A549 (cell line): ENCODE measurements at regions not wholly inside any gene's neighbourhood (a gene's known extent, or its start where the extent isn't known, plus 50 kb on each side); places are given as distances from the start of the nearest gene placed in this dataset.
A peak's percentile ranks its signal among the peaks of the same experiment; 100 is the strongest.

ENCODE experiments used
- ATAC-seq, 2 experiments: fragments of 200-7000 bp in 1 of 2; fragments of >200 bp in 1 of 2; cut with Nextera tagmentation in 1 of 2; cut with Tn5 transposase in 1 of 2; 3 replicates each; pipeline versions ENCODE4 v1.8.0 to v1.9.1; 2018 to 2020; ENCODE audit warnings: mild to moderate bottlenecking in 1 of 2, moderate library complexity in 1 of 2
- CTCF ChIA-PET: fragments of 300-600 bp; sonication (Branson Sonifier 250); formaldehyde crosslinking; extraction: SDS; loops from one replicate; lab custom pipeline; 2021; ENCODE audit warnings: antibody characterized with exemption, inconsistent platforms; lab: Yijun Ruan, JAX
- POLR2A ChIA-PET: fragments of 350-600 bp; formaldehyde crosslinking; extraction: SDS; loops from one replicate; lab custom pipeline; 2021; ENCODE audit warnings: antibody characterized with exemption, inconsistent platforms; lab: Yijun Ruan, JAX
- DNase-seq, 2 experiments: peaks; one replicate each; pipeline versions ENCODE4 v3.0.0 to v3.0.0-alpha.2; 2011 to 2016; ENCODE audit warnings: low read depth in 1 of 2, low spot score in 1 of 2
- FAIRE-seq: peaks from 2 replicates; lab custom pipeline; 2011; peaks lifted over from hg19 to GRCh38; lab: Jason Lieb, UNC
- H3K27ac ChIP-seq, 2 experiments: fragments of >200 bp; sonication (Bioruptor Twin); formaldehyde crosslinking; 3 replicates each; pipeline ENCODE4 v1.5.1; 2016 to 2017
- H3K4me1 ChIP-seq: fragments of >200 bp; sonication (Bioruptor Twin); formaldehyde crosslinking; 3 replicates; pipeline ENCODE4 v1.6.1; 2016
- H3K4me2 ChIP-seq: fragments of >200 bp; sonication (Bioruptor Twin); formaldehyde crosslinking; 3 replicates; pipeline ENCODE4 v1.6.1; 2016
- H3K4me3 ChIP-seq: fragments of >200 bp; sonication (Bioruptor Twin); formaldehyde crosslinking; 3 replicates; pipeline ENCODE4 v1.5.1; 2016
- H3K9me3 ChIP-seq: fragments of >200 bp; sonication (Bioruptor Twin); formaldehyde crosslinking; 3 replicates; pipeline ENCODE4 v1.6.1; 2016
- ATOH8 ChIP-seq: fragments of 250-450 bp; sonication (Bioruptor Pico); IDR thresholded peaks from 2 replicates; pipeline ENCODE4 v1.5.0; 2020; ENCODE audit warnings: low read depth, mild to moderate bottlenecking, moderate library complexity
- BCL3 ChIP-seq: fragments of >200 bp; sonication (Bioruptor Twin); formaldehyde crosslinking; IDR thresholded peaks from 3 replicates; pipeline ENCODE4 v1.6.1; 2016
- CBX8 ChIP-seq: fragments of 200-600 bp; sonication (generic); IDR thresholded peaks from 2 replicates; pipeline ENCODE4 v1.6.1; 2016
- EHF ChIP-seq: fragments of 250-450 bp; sonication (Bioruptor Pico); IDR thresholded peaks from 2 replicates; pipeline ENCODE4 v1.5.0; 2020; ENCODE audit warnings: mild to moderate bottlenecking
- EHMT2 ChIP-seq: fragments of 200-600 bp; sonication (generic); IDR thresholded peaks from 2 replicates; pipeline ENCODE4 v1.6.1; 2016; ENCODE audit warnings: antibody characterized with exemption, low read depth, mild to moderate bottlenecking, moderate library complexity
- EP300 ChIP-seq, 2 experiments: fragments of >200 bp; sonication (Bioruptor Twin); formaldehyde crosslinking; IDR thresholded peaks; 2 replicates in 1 of 2; 3 replicates in 1 of 2; pipeline ENCODE4 v1.6.1; 2016 to 2017
- FOSL2 ChIP-seq, 2 experiments: fragments of 450-650 bp in 1 of 2; fragments of >200 bp in 1 of 2; sonication (Bioruptor Twin) in 1 of 2; formaldehyde crosslinking; IDR thresholded peaks; 2 replicates each; pipeline versions ENCODE4 v1.5.0 to v1.6.1; 2016 to 2020; ENCODE audit warnings: mild to moderate bottlenecking in 1 of 2, moderate library complexity in 1 of 2
- FOXS1 ChIP-seq: fragments of 250-450 bp; sonication (Bioruptor Pico); IDR thresholded peaks from 2 replicates; pipeline ENCODE4 v1.5.0; 2020; ENCODE audit warnings: mild to moderate bottlenecking, moderate library complexity
- HMGXB4 ChIP-seq: fragments of 250-450 bp; sonication (Bioruptor Pico); IDR thresholded peaks from 2 replicates; pipeline ENCODE4 v1.5.0; 2021; ENCODE audit warnings: mild to moderate bottlenecking, moderate library complexity, borderline replicate concordance
- HOXA7 ChIP-seq: fragments of 250-450 bp; sonication (Bioruptor Pico); IDR thresholded peaks from 2 replicates; pipeline ENCODE4 v1.5.0; 2020; ENCODE audit warnings: mild to moderate bottlenecking, moderate library complexity
- HOXB5 ChIP-seq: fragments of 250-450 bp; sonication (Bioruptor Pico); IDR thresholded peaks from 2 replicates; pipeline ENCODE4 v1.5.0; 2020; ENCODE audit warnings: mild to moderate bottlenecking, moderate library complexity
- JUN ChIP-seq, 2 experiments: fragments of >200 bp; sonication (Bioruptor Twin); formaldehyde crosslinking; IDR thresholded peaks; 2 replicates in 1 of 2; 3 replicates in 1 of 2; pipeline ENCODE4 v1.6.1; 2016 to 2017
- KDM1A ChIP-seq: fragments of 200-600 bp; sonication (generic); IDR thresholded peaks from 2 replicates; pipeline ENCODE4 v1.6.1; 2016; ENCODE audit warnings: low read depth, mild to moderate bottlenecking
- MAFK ChIP-seq: fragments of 450-650 bp; IDR thresholded peaks from 2 replicates; pipeline ENCODE4 v1.6.1; 2014; ENCODE audit not compliant: partially characterized antibody
- MAX ChIP-seq: IDR thresholded peaks from 2 replicates; pipeline ENCODE4 v1.6.1; 2012
- MAZ ChIP-seq: fragments of 150-350 bp; IDR thresholded peaks from 2 replicates; pipeline ENCODE4 v1.6.1; 2014; ENCODE audit warnings: antibody characterized with exemption, low read depth, low read length, borderline replicate concordance
- NR3C1 ChIP-seq: fragments of >200 bp; sonication (Bioruptor Twin); formaldehyde crosslinking; IDR thresholded peaks from 3 replicates; pipeline ENCODE4 v1.6.1; 2017
- RARB ChIP-seq: fragments of 250-450 bp; sonication (Bioruptor Pico); IDR thresholded peaks from 2 replicates; pipeline ENCODE4 v1.8.0; 2021; ENCODE audit warnings: mild to moderate bottlenecking, moderate library complexity
- RCOR1 ChIP-seq: fragments of 150-350 bp; IDR thresholded peaks from 2 replicates; pipeline ENCODE4 v1.6.1; 2014; ENCODE audit warnings: antibody characterized with exemption, low read length, low read depth
- RNF2 ChIP-seq: fragments of 200-600 bp; sonication (generic); IDR thresholded peaks from 2 replicates; pipeline ENCODE4 v1.6.1; 2016; ENCODE audit warnings: low read depth, mild to moderate bottlenecking, antibody characterized with exemption, moderate library complexity, borderline replicate concordance
- TFCP2L1 ChIP-seq: fragments of 250-450 bp; sonication (Bioruptor Pico); IDR thresholded peaks from 2 replicates; pipeline ENCODE4 v1.5.0; 2021; ENCODE audit warnings: mild to moderate bottlenecking
- ZC3H11A ChIP-seq: fragments of 450-650 bp; IDR thresholded peaks from 2 replicates; pipeline ENCODE4 v1.6.1; 2014; ENCODE audit warnings: antibody characterized with exemption, mild to moderate bottlenecking
- ZSCAN20 ChIP-seq: fragments of 250-450 bp; sonication (Bioruptor Pico); IDR thresholded peaks from 2 replicates; pipeline ENCODE4 v1.8.0; 2022; ENCODE audit warnings: mild to moderate bottlenecking, moderate library complexity
- WGBS: methylation state at CpG from one replicate; pipeline ENCODE4 v1.1.6; 2017; ENCODE audit errors: missing lambda C conversion rate; 5-methylcytosine and 5-hydroxymethylcytosine counted together
- TF ChIP-seq, protein P1 (sequence below): IDR thresholded peaks from 2 replicates; pipeline ENCODE4 v1.6.1; 2012

DNA sequence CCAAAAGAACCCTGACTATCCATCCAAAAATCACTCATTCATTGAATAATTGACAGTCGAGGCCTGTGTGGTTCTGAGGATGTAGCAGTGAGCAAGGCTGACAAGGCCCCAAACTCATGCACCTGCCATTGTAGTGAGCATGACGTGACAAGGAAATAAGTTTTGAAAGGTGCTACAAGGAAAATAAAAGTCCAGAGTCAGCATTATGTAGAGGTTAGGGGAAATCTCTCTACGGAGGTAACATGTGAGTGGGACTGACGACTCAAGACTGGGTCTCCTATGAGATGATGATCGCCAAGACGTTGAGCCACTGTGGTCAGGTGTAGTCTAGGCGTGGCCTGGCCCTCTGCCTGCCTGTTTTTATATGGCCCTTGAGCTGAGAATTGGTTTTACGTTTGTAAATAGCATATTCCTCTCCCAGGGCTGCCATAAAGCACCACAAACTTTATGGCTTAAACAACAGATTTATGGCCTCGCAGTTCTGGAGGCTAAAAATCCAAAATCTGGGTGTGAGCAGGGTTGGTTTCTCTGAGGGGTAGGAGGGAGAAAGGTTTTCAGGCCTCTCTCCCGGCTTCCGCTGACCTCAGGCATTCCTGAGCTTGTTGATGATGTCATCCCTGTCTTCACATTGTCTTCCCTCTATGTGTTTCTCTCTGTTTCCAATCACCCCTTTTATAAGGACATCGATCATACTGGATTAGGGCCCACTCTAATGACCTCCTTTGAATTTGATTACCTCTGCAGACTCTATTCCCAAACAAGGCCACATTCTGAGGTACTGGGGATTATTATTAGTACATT lies 206.4 kb upstream of the EGFLAM start:
- POLR2A ChIA-PET = no interaction called here
- WGBS = 42% methylated on average over 12 of the region's 12 CpGs
- Histone ChIP-seq H3K4me2 (no peak overlapping the region), H3K4me1 (no peaks in the 10 kb centered on the region), H3K9me3 (no peaks in the 10 kb centered on the region), H3K4me3 (no peak overlapping the region), H3K27ac (no peak overlapping the region)
- DNase-seq (no peak), FAIRE-seq (no peak), ATAC-seq (no peak)
- TF ChIP-seq ATOH8 (CRISPR knock-in tag) (no peak), MAFK (peak; percentile 41)
- CTCF ChIA-PET = no interaction called here

- FAIRE-seq (no peak), DNase-seq (no peak), ATAC-seq (no peak)
- H3K27ac ChIP-seq = no peak overlapping the region
- H3K9me3 ChIP-seq = no peaks in the 10 kb centered on the region
- ChIA-PET CTCF (interaction anchor here (0.6 kb wide), 1 partner anchor 670 kb away, joined by 3 read pairs; no protein-coding TSS in a partner anchor), POLR2A (no interaction called here)
- TF ChIP-seq RCOR1 = no peak
- no peak for TF ChIP-seq KDM1A
- no peak for TF ChIP-seq FOXS1
- no peak for TF ChIP-seq HMGXB4
- no peaks in the 10 kb centered on the region for H3K4me1 ChIP-seq
- WGBS = 25% methylated on average over 3 of the region's 3 CpGs
- no peak overlapping the region for H3K4me3 ChIP-seq
- H3K4me2 ChIP-seq = no peak overlapping the region
Measured at GRCh38 chr5:38048400-38048799, 208.6 kb upstream of the GDNF start.

GRCh38 chr5:38046103-38046502 lies 206.3 kb upstream of the GDNF start:
- Histone ChIP-seq H3K27ac (no peak overlapping the region), H3K4me3 (no peak overlapping the region), H3K4me2 (no peak overlapping the region), H3K4me1 (no peaks in the 10 kb centered on the region), H3K9me3 (no peaks in the 10 kb centered on the region)
- 46% methylated on average over 7 of the region's 7 CpGs for WGBS
- FAIRE-seq (no peak), DNase-seq (no peak), ATAC-seq (no peak)
- TF ChIP-seq CBX8 = no peak
- TF ChIP-seq JUN (IDR thresholded peaks at IDR 0.05) = no peak
- TF ChIP-seq MAX = no peak
- no peak for TF ChIP-seq MAZ
- no peak for TF ChIP-seq EP300 (IDR thresholded peaks at IDR 0.05)
- TF ChIP-seq EHF (CRISPR knock-in tag) = no peak
- no peak for TF ChIP-seq EHMT2
- no peak for TF ChIP-seq ATOH8 (CRISPR knock-in tag)
- no peak for TF ChIP-seq BCL3
- TF ChIP-seq RARB = no peak
- no peak for TF ChIP-seq ZSCAN20 (CRISPR knock-in tag)
- no peak for TF ChIP-seq HOXA7 (CRISPR knock-in tag)
- TF ChIP-seq, protein P1, sequence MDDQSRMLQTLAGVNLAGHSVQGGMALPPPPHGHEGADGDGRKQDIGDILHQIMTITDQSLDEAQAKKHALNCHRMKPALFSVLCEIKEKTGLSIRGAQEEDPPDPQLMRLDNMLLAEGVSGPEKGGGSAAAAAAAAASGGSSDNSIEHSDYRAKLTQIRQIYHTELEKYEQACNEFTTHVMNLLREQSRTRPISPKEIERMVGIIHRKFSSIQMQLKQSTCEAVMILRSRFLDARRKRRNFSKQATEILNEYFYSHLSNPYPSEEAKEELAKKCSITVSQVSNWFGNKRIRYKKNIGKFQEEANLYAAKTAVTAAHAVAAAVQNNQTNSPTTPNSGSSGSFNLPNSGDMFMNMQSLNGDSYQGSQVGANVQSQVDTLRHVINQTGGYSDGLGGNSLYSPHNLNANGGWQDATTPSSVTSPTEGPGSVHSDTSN = no peak
- no peak for TF ChIP-seq TFCP2L1 (CRISPR knock-in tag)
- no peak for TF ChIP-seq NR3C1
- no peak for TF ChIP-seq RNF2
- no peak for TF ChIP-seq ZC3H11A
- TF ChIP-seq HOXB5 (CRISPR knock-in tag) = no peak
- TF ChIP-seq FOSL2 (IDR thresholded peaks at IDR 0.05) = no peak
- TF ChIP-seq FOSL2 (CRISPR knock-in tag; IDR thresholded peaks at IDR 0.05) = no peak
- CTCF ChIA-PET = no interaction called here
- POLR2A ChIA-PET = no interaction called here
